H9 (cell line): ENCODE measurements at regions not wholly inside any gene's neighbourhood (a gene's known extent, or its start where the extent isn't known, plus 50 kb on each side); places are given as distances from the start of the nearest gene placed in this dataset.

ENCODE experiments used
- DNase-seq: peaks from one replicate; pipeline ENCODE4 v3.0.0-alpha.2; 2017
- H2AFZ ChIP-seq: one replicate; pipeline ENCODE4 v1.6.1; 2013; ENCODE audit warnings: mild to moderate bottlenecking, low read length, control low read depth, moderate library complexity
- H2AK5ac ChIP-seq: 2 replicates; pipeline ENCODE4 v1.6.1; 2013; ENCODE audit warnings: low read length, control low read depth, mixed read lengths; ENCODE audit not compliant: insufficient read length
- H2BK120ac ChIP-seq: one replicate; pipeline ENCODE4 v1.6.1; 2013; ENCODE audit warnings: low read depth, mild to moderate bottlenecking, low read length, control low read depth, inconsistent platforms; ENCODE audit not compliant: poor library complexity, severe bottlenecking
- H2BK12ac ChIP-seq: 2 replicates; pipeline ENCODE4 v1.6.1; 2013; ENCODE audit warnings: low read length, control low read depth, mixed read lengths, low read depth; ENCODE audit not compliant: insufficient read length
- H2BK15ac ChIP-seq: 2 replicates; pipeline ENCODE4 v1.6.1; 2013; ENCODE audit warnings: low read depth, low read length, control low read depth
- H2BK20ac ChIP-seq: one replicate; pipeline ENCODE4 v1.6.1; 2013; ENCODE audit warnings: low read depth, mild to moderate bottlenecking, low read length, control low read depth, inconsistent platforms; ENCODE audit not compliant: poor library complexity, severe bottlenecking
- H2BK5ac ChIP-seq: 2 replicates; pipeline ENCODE4 v1.6.1; 2013; ENCODE audit warnings: low read length, control low read depth, mixed read lengths; ENCODE audit not compliant: insufficient read length
- H3K14ac ChIP-seq: 2 replicates; pipeline ENCODE4 v1.6.1; 2013; ENCODE audit warnings: low read length, control low read depth; ENCODE audit not compliant: insufficient read depth
- H3K18ac ChIP-seq: 2 replicates; pipeline ENCODE4 v1.6.1; 2013; ENCODE audit warnings: low read depth, mild to moderate bottlenecking, mixed read lengths, low read length, control low read depth; ENCODE audit not compliant: insufficient read length
- H3K23ac ChIP-seq: 2 replicates; pipeline ENCODE4 v1.6.1; 2013; ENCODE audit warnings: low read length, control low read depth, mixed read lengths, low read depth; ENCODE audit not compliant: insufficient read length
- H3K23me2 ChIP-seq: 2 replicates; pipeline ENCODE4 v1.6.1; 2013; ENCODE audit warnings: low read depth, mild to moderate bottlenecking, mixed read lengths, low read length, control low read depth; ENCODE audit not compliant: insufficient read length, poor library complexity, severe bottlenecking
- H3K27ac ChIP-seq: 2 replicates; pipeline ENCODE4 v1.5.1; 2013; ENCODE audit warnings: low read length, control low read depth, mixed read lengths, low read depth; ENCODE audit not compliant: insufficient read length
- H3K27me3 ChIP-seq: 2 replicates; pipeline ENCODE4 v1.6.1; 2013; ENCODE audit warnings: low read length, control low read depth, inconsistent platforms; ENCODE audit not compliant: insufficient read depth
- H3K4ac ChIP-seq: 2 replicates; pipeline ENCODE4 v1.6.1; 2013; ENCODE audit warnings: low read depth, mild to moderate bottlenecking, control low read depth, inconsistent platforms, low read length, moderate library complexity
- H3K4me1 ChIP-seq: 2 replicates; pipeline ENCODE4 v1.6.1; 2013; ENCODE audit warnings: low read length, control low read depth, inconsistent platforms; ENCODE audit not compliant: insufficient read depth
- H3K4me2 ChIP-seq: 2 replicates; pipeline ENCODE4 v1.6.1; 2013; ENCODE audit warnings: low read length, control low read depth, mixed read lengths; ENCODE audit not compliant: insufficient read length, insufficient read depth
- H3K56ac ChIP-seq: 2 replicates; pipeline ENCODE4 v1.6.1; 2013; ENCODE audit warnings: low read depth, mild to moderate bottlenecking, mixed read lengths, low read length, control low read depth; ENCODE audit not compliant: insufficient read length
- H3K79me1 ChIP-seq: 2 replicates; pipeline ENCODE4 v1.6.1; 2013; ENCODE audit warnings: low read depth, mild to moderate bottlenecking, moderate library complexity, low read length, control low read depth, inconsistent platforms; ENCODE audit not compliant: insufficient read depth, poor library complexity, severe bottlenecking
- H3K79me2 ChIP-seq: 2 replicates; pipeline ENCODE4 v1.6.1; 2013; ENCODE audit warnings: low read length, control low read depth, inconsistent platforms; ENCODE audit not compliant: insufficient read depth
- H3K9ac ChIP-seq: 2 replicates; pipeline ENCODE4 v1.6.1; 2013; ENCODE audit warnings: low read length, control low read depth, mixed read lengths; ENCODE audit not compliant: insufficient read length; ENCODE audit errors: extremely low read depth
- H3K9me3 ChIP-seq: one replicate; pipeline ENCODE4 v1.6.1; 2013; ENCODE audit warnings: low read depth, low read length, inconsistent platforms; ENCODE audit not compliant: control insufficient read depth
- H3T11ph ChIP-seq: one replicate; pipeline ENCODE4 v1.6.1; 2013; ENCODE audit warnings: mild to moderate bottlenecking, low read length, control low read depth, inconsistent platforms
- H4K20me1 ChIP-seq: one replicate; pipeline ENCODE4 v1.6.1; 2013; ENCODE audit not compliant: control insufficient read depth, insufficient read length, insufficient read depth
- H4K5ac ChIP-seq: 2 replicates; pipeline ENCODE4 v1.6.1; 2013; ENCODE audit warnings: low read depth, mild to moderate bottlenecking, mixed read lengths, low read length, control low read depth; ENCODE audit not compliant: insufficient read length
- H4K8ac ChIP-seq: replicated peaks from 2 replicates; pipeline ENCODE4 v1.6.1; 2013; ENCODE audit warnings: low read length, control low read depth, mixed read lengths, low read depth; ENCODE audit not compliant: insufficient read length
- H4K91ac ChIP-seq: 2 replicates; pipeline ENCODE4 v1.6.1; 2013; ENCODE audit warnings: low read depth, mild to moderate bottlenecking, moderate library complexity, mixed read lengths, low read length, control low read depth; ENCODE audit not compliant: insufficient read length
- H3K27ac Mint-ChIP-seq, 3 experiments: 2 replicates in 2 of 3; 3 replicates in 1 of 3; pipeline ENCODE4 v1.8.0; 2020 to 2021; ENCODE audit warnings: mixed read lengths in 3 of 3, mild to moderate bottlenecking in 1 of 3, moderate library complexity in 1 of 3
- H3K27me3 Mint-ChIP-seq: 2 replicates; pipeline ENCODE4 v1.8.0; 2021; ENCODE audit warnings: low read depth, mild to moderate bottlenecking, moderate library complexity, mixed read lengths
- H3K36me3 Mint-ChIP-seq, 3 experiments: 2 replicates in 2 of 3; 3 replicates in 1 of 3; pipeline ENCODE4 v1.8.0; 2020 to 2021; ENCODE audit warnings: low read depth in 3 of 3, mixed read lengths in 3 of 3; ENCODE audit not compliant: insufficient read depth in 1 of 3
- H3K4me1 Mint-ChIP-seq, 2 experiments: 2 replicates each; pipeline ENCODE4 v1.8.0; 2020; ENCODE audit warnings: mixed read lengths in 2 of 2
- H3K4me3 Mint-ChIP-seq, 2 experiments: 2 replicates in 1 of 2; 3 replicates in 1 of 2; pipeline ENCODE4 v1.8.0; 2020 to 2021; ENCODE audit warnings: mild to moderate bottlenecking in 2 of 2, mixed read lengths in 2 of 2, moderate library complexity in 1 of 2
- H3K9me3 Mint-ChIP-seq, 2 experiments: 2 replicates in 1 of 2; 3 replicates in 1 of 2; pipeline ENCODE4 v1.8.0; 2020; ENCODE audit warnings: mild to moderate bottlenecking in 2 of 2, mixed read lengths in 2 of 2, moderate library complexity in 1 of 2
- CTCF ChIP-seq: fragments of 200-600 bp; sonication (generic); conservative IDR thresholded peaks from 3 replicates; pipeline ENCODE4 v1.8.0; 2021; ENCODE audit warnings: antibody characterized with exemption, mild to moderate bottlenecking
- WGBS: extraction: QIAGEN DNeasy Blood & Tissue Kit; methylation state at CpG from one replicate; pipeline ENCODE4 v1.1.7; 2013; ENCODE audit warnings: missing lambda C conversion rate, low lambda C conversion rate, mixed read lengths; ENCODE audit not compliant: insufficient read length; ENCODE audit errors: extremely low coverage; 5-methylcytosine and 5-hydroxymethylcytosine counted together

DNA sequence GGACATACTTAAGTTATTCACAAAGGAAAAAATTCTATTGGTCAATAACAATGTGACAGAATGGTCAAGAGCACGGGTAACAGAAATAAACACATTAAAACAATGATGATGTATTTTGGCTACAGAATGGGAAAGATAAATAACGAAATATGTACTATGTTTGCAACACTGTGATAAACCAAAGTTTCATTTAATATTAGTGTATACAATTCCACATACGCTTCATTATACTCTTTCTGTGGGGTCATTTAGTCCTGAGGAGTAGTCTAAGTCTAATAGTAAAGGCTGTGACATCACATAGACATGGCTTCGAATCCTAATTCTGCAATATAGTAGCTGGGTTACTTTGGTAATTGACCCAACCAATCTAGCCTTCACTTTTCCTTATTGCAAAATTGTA is 408.3 kb downstream of the MCTP2 start:
- Histone ChIP-seq H4K5ac (no peak overlapping the region), H3K27ac (no peak overlapping the region), H2AK5ac (no peak overlapping the region), H3K79me2 (no peaks in the 10 kb centered on the region), H3K23ac (no peak overlapping the region), H3K27me3 (no peaks in the 10 kb centered on the region), H2BK12ac (no peak overlapping the region), H3K4me2 (no peak overlapping the region), H4K20me1 (no peaks in the 10 kb centered on the region), H3K23me2 (no peaks in the 10 kb centered on the region), H3K4me1 (no peaks in the 10 kb centered on the region), H3K56ac (no peak overlapping the region), H3K18ac (no peak overlapping the region), H2BK120ac (no peak overlapping the region), H3T11ph (no peak overlapping the region), H4K91ac (no peak overlapping the region), H3K79me1 (no peaks in the 10 kb centered on the region), H3K4ac (no peak overlapping the region), H2BK20ac (no peak overlapping the region), H2BK15ac (no peak overlapping the region), H3K9me3 (no peaks in the 10 kb centered on the region), H2AFZ (no peak overlapping the region), H3K9ac (no peak overlapping the region), H2BK5ac (no peak overlapping the region), H4K8ac (no peak overlapping the region), H3K14ac (no peak overlapping the region)
- no peaks in the 10 kb centered on the region; the same call in 1 of the 2 replicates for H3K27me3 Mint-ChIP-seq
- H3K36me3 Mint-ChIP-seq: no peaks in the 10 kb centered on the region
- H3K9me3 Mint-ChIP-seq: no peaks in the 10 kb centered on the region; a peak in 1 of 5 replicates
- peaks cover 0 to 2% of the 10 kb centered on the region in 2 experiments; a peak in 1 of 4 replicates for H3K4me1 Mint-ChIP-seq
- no CpG with 5 or more reads among the region's 4 CpGs for WGBS
- no peak overlapping the region for H3K4me3 Mint-ChIP-seq
- no peak overlapping the region for H3K27ac Mint-ChIP-seq
- TF ChIP-seq CTCF: no peak
- no peak for DNase-seq
